ENCODE measurements at regions not wholly inside any gene's neighbourhood (a gene's known extent, or its start where the extent isn't known, plus 50 kb on each side); places are given as distances from the start of the nearest gene placed in this dataset.

DNA sequence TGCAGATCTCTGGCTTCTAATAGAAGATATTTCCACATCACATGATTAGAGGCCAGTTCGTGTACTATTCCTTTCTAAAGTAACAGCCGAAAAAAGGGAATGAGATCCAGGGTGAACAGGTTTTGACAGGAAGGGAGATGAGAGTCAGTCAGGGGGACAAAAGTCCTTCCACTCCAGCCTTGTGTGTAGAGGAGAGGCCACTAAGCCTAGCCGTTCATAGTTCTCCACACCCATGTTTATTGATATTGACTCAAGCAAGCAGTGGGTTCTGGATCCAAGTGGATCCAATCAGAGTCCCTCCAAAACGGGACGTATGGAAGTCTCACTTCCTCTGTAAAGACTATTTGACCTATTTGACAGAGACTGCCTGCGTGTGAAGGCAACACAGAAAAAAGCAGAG, 80.4 kb upstream of the LRIG1 start:
- TF ChIP-seq CTCF (IDR thresholded peaks at IDR 0.05) (no peak), EZH2 (IDR thresholded peaks at IDR 0.05; ENCODE audit: borderline replicate concordance, insufficient read depth, low read depth, low read length, poor library complexity, severe bottlenecking) (no peak)

All from B cell (primary cell).